CD8-positive, alpha-beta memory T cell (primary cell): ENCODE measurements at regions not wholly inside any gene's neighbourhood (a gene's known extent, or its start where the extent isn't known, plus 50 kb on each side); places are given as distances from the start of the nearest gene placed in this dataset.

Experiments used
- CTCF ChIA-PET: fragments of 350-600 bp; sonication (Branson Sonifier 250); formaldehyde crosslinking; loops from one replicate; lab custom pipeline; 2021; ENCODE audit warnings: antibody characterized with exemption; lab: Charles Lee
- POLR2A ChIA-PET: fragments of 350-600 bp; sonication (Branson Sonifier 250); formaldehyde crosslinking; loops from one replicate; lab custom pipeline; 2021; ENCODE audit warnings: antibody characterized with exemption; lab: Charles Lee
- DNase-seq, 5 donors: peaks; one replicate each; pipeline versions ENCODE4 v3.0.0 to v3.0.0-alpha.2; 2020 to 2022; ENCODE audit warnings: mixed read lengths in 1 of 5
- H3K27ac ChIP-seq: one replicate; pipeline ENCODE4 v1.7.0; 2013; ENCODE audit warnings: low read depth, mild to moderate bottlenecking, low read length, moderate library complexity
- H3K27me3 ChIP-seq: 2 replicates; pipeline ENCODE4 v1.7.0; 2013; ENCODE audit warnings: low read length, mild to moderate bottlenecking; ENCODE audit not compliant: insufficient read depth, poor library complexity, severe bottlenecking
- H3K36me3 ChIP-seq: 2 replicates; pipeline ENCODE4 v1.7.0; 2013; ENCODE audit warnings: mild to moderate bottlenecking, low read length, moderate library complexity; ENCODE audit not compliant: insufficient read depth
- H3K4me1 ChIP-seq: 2 replicates; pipeline ENCODE4 v1.7.0; 2013; ENCODE audit warnings: mild to moderate bottlenecking, low read length, moderate library complexity; ENCODE audit not compliant: insufficient read depth
- H3K4me3 ChIP-seq: 2 replicates; pipeline ENCODE4 v1.7.0; 2013; ENCODE audit warnings: mild to moderate bottlenecking, low read length
- H3K9me3 ChIP-seq: 2 replicates; pipeline ENCODE4 v1.7.0; 2013; ENCODE audit warnings: mild to moderate bottlenecking, low read length
- H3K27ac Mint-ChIP-seq, 8 donors: one replicate each; pipeline ENCODE4 v1.8.0; 2020 to 2021; ENCODE audit warnings: mixed read lengths in 8 of 8, mild to moderate bottlenecking in 6 of 8, inconsistent platforms in 3 of 8, moderate library complexity in 3 of 8
- H3K27me3 Mint-ChIP-seq, 2 donors: one replicate each; pipeline ENCODE4 v1.8.0; 2020 to 2021; ENCODE audit warnings: mixed read lengths in 2 of 2, mild to moderate bottlenecking in 1 of 2, moderate library complexity in 1 of 2
- H3K36me3 Mint-ChIP-seq, 3 donors: one replicate each; pipeline ENCODE4 v1.8.0; 2020 to 2021; ENCODE audit warnings: mixed read lengths in 3 of 3, inconsistent platforms in 1 of 3, mild to moderate bottlenecking in 1 of 3
- H3K4me1 Mint-ChIP-seq, 3 donors: one replicate each; pipeline ENCODE4 v1.8.0; 2020 to 2021; ENCODE audit warnings: mixed read lengths in 3 of 3, inconsistent platforms in 1 of 3, mild to moderate bottlenecking in 1 of 3
- H3K4me3 Mint-ChIP-seq, 7 donors: one replicate each; pipeline ENCODE4 v1.8.0; 2020 to 2021; ENCODE audit warnings: mixed read lengths in 7 of 7, mild to moderate bottlenecking in 6 of 7, moderate library complexity in 4 of 7, inconsistent platforms in 2 of 7
- H3K9me3 Mint-ChIP-seq, 5 donors: one replicate each; pipeline ENCODE4 v1.8.0; 2020 to 2022; ENCODE audit warnings: mixed read lengths in 5 of 5, mild to moderate bottlenecking in 3 of 5, moderate library complexity in 2 of 5, inconsistent platforms in 1 of 5

DNA sequence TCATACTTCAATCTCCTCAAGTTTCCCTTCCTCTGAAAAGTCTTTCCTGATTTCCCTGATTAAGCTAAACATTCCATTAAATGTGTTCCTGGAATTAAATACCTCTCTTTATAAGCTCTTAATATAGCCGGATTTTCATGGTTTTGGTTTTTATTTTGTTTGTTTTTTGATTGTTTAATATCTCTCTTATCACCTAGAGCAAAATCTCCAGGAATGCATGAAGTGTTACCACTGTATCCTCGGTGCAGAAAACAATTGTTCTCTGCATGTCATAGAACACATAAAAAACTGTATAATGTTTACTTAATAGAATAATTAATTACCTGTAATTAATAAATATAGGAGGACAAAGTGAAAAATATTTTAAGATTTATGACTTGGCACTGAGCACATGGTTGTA, 86.2 kb downstream of the PCDH18 start:
- no peaks in the 10 kb centered on the region for H3K4me1 ChIP-seq
- no peaks in the 10 kb centered on the region for H3K27me3 ChIP-seq
- Mint-ChIP-seq H3K27me3 (no peaks in the 10 kb centered on the region), H3K27ac (no peak overlapping the region), H3K4me3 (no peak overlapping the region), H3K9me3 (peaks cover 0 to 9% (median 2%) of the 10 kb centered on the region in 5 donors), H3K36me3 (no peaks in the 10 kb centered on the region), H3K4me1 (no peaks in the 10 kb centered on the region)
- H3K9me3 ChIP-seq: no peaks in the 10 kb centered on the region
- H3K27ac ChIP-seq: no peak overlapping the region
- no peaks in the 10 kb centered on the region for H3K36me3 ChIP-seq
- ChIA-PET POLR2A (no interaction called here), CTCF (no interaction called here)
- no peak overlapping the region for H3K4me3 ChIP-seq
- DNase-seq: no peak

DNA sequence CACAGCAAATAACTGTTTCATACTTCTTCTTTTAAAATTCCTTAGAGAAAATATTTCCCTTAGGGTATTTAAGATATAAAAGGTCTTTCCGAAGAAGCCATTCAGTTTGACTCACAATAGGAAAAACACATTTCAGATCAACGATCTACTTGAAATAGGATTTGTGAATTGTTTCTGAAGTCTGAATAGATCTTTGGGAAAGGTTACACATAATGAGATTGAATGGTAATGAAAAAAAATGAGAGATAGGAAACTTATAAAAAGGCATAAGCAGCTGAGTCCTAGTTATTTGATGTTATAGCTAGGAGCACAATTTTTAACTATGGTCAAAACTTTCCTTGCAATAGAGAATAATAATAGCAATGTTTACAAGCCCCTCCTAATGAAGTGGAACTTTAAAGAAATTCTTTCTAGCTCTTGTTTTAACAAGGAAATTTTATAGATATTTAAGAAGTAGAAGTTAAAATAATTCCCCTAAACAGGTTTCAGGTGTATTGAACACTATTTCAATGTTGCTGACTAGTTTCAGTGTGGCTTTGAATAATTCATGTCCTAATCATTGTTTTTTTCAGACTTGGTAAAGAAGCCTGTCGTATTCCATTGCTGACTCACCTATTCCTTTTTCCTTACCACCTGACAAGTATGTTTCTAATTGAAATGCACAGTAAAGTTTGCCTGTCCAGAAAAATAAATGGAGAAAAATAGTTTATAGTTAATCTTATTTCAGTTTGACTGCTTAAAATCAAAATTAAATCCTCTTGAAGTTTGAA, 89.1 kb downstream of the PCDH18 start:
- ChIA-PET POLR2A (no interaction called here), CTCF (no interaction called here)
- Histone ChIP-seq H3K4me1 (no peaks in the 10 kb centered on the region), H3K4me3 (no peak overlapping the region), H3K27me3 (no peaks in the 10 kb centered on the region), H3K27ac (no peak overlapping the region), H3K36me3 (no peaks in the 10 kb centered on the region), H3K9me3 (no peaks in the 10 kb centered on the region)
- Mint-ChIP-seq H3K27ac (no peak overlapping the region), H3K27me3 (no peaks in the 10 kb centered on the region), H3K4me1 (no peaks in the 10 kb centered on the region), H3K4me3 (no peak overlapping the region), H3K36me3 (no peaks in the 10 kb centered on the region), H3K9me3 (peaks cover 0 to 13% (median 5%) of the 10 kb centered on the region in 5 donors)
- DNase-seq: no peak

DNA sequence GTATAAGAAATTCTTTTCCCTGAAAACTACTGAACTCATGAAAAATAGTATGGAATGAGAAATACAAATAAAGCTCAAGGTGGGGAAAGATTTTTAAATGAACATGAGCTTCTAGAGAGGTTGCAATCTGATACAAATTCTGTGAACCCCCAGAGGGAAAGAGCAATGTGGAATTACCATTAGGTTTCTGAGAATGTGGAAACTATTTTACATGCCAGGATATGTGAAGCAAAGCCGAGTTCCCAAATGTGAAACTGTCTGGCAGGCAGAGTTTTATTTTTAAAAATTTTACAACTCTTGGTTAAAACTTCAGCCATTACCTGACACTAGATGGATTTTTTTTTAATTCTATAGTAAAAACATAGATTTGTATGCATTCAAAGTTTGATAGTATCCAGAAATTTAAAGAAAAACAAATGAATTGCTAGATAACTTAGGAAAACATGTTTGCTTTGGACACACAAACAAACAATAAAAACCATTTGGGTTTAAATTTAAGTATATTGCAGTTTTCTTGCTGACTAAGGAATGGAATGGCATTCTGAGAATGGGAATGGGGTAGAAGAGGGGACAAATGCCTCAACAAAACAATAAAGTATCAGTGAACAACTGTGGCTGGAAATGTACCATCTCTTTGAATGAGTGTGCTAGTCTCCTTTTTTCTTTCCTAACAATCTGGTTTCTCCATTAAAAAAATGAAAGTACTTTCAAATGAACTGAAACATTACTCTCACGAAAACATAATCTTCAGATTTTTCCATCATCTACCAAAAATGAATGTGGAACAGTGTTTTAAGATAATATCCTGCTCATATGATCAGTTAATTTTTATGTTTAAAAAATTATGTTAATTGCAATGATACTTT, 99.6 kb downstream of the PCDH18 start:
- H3K4me1 Mint-ChIP-seq: no peaks in the 10 kb centered on the region
- ChIA-PET CTCF (no interaction called here), POLR2A (no interaction called here)
- H3K27me3 ChIP-seq: no peaks in the 10 kb centered on the region
- H3K4me3 Mint-ChIP-seq: no peak overlapping the region
- H3K27me3 Mint-ChIP-seq: no peaks in the 10 kb centered on the region
- H3K9me3 ChIP-seq: no peaks in the 10 kb centered on the region
- H3K9me3 Mint-ChIP-seq: peaks cover 0 to 25% (median 7%) of the 10 kb centered on the region in 5 donors
- H3K36me3 Mint-ChIP-seq: no peaks in the 10 kb centered on the region
- H3K36me3 ChIP-seq: no peaks in the 10 kb centered on the region
- no peak overlapping the region for H3K27ac ChIP-seq
- H3K4me3 ChIP-seq: no peak overlapping the region
- DNase-seq: no peak
- no peaks in the 10 kb centered on the region for H3K4me1 ChIP-seq
- H3K27ac Mint-ChIP-seq: no peak overlapping the region

DNA sequence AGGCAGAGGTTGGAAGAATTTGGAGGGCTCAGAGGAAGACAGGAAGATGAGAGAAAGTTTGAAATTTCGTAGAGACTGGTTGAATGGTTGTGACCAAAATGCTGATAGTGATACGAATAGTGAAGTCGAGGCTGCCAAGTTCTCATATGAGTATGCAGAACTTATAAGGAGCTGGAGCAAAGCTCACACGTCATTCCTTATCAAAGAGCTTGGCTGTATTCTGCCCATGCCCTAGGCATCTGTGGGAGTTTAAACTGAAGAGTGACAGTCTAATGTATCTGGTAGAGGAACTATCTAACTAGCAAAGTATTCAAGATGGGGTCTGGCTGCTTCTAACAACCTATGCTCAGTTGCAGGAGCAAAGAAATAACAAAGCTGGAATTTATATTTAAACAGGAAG, 102.1 kb downstream of the PCDH18 start:
- Mint-ChIP-seq H3K4me3 (no peak overlapping the region), H3K27ac (no peak overlapping the region), H3K9me3 (peaks cover 0 to 11% (median 4%) of the 10 kb centered on the region in 5 donors), H3K4me1 (no peaks in the 10 kb centered on the region), H3K27me3 (no peaks in the 10 kb centered on the region), H3K36me3 (no peaks in the 10 kb centered on the region)
- no peaks in the 10 kb centered on the region for H3K27me3 ChIP-seq
- H3K36me3 ChIP-seq: no peaks in the 10 kb centered on the region
- no peaks in the 10 kb centered on the region for H3K4me1 ChIP-seq
- CTCF ChIA-PET: no interaction called here
- no peak overlapping the region for H3K27ac ChIP-seq
- POLR2A ChIA-PET: no interaction called here
- H3K9me3 ChIP-seq: no peaks in the 10 kb centered on the region
- no peak for DNase-seq
- H3K4me3 ChIP-seq: no peak overlapping the region

DNA sequence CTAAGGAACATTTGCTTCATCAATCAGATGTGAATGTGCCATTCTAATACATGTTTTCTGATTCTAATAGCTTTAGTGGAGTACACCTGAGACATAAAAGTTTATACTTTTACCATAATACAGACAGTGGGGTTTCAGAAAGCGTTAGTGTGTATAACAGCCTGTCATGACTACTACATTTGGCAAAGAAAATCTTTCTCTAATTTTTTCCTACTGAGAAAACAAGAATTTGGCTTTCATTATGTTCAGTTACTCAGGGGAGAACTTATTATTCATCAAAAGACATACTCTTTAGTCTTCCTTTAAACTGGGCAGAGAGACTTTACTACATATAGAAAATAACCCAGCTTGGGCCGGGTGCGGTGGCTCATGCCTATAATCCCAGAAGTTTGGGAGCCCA, 104.9 kb downstream of the PCDH18 start:
- no peak overlapping the region for H3K27ac Mint-ChIP-seq
- Histone ChIP-seq H3K36me3 (no peaks in the 10 kb centered on the region), H3K9me3 (no peaks in the 10 kb centered on the region), H3K4me3 (no peak overlapping the region), H3K4me1 (no peaks in the 10 kb centered on the region), H3K27me3 (no peaks in the 10 kb centered on the region), H3K27ac (no peak overlapping the region)
- no peaks in the 10 kb centered on the region for H3K27me3 Mint-ChIP-seq
- DNase-seq: no peak
- no peak overlapping the region for H3K4me3 Mint-ChIP-seq
- no peaks in the 10 kb centered on the region for H3K4me1 Mint-ChIP-seq
- no peaks in the 10 kb centered on the region for H3K36me3 Mint-ChIP-seq
- H3K9me3 Mint-ChIP-seq: peaks cover under 1 to 14% (median 5%) of the 10 kb centered on the region in 5 donors
- ChIA-PET CTCF (no interaction called here), POLR2A (no interaction called here)

DNA sequence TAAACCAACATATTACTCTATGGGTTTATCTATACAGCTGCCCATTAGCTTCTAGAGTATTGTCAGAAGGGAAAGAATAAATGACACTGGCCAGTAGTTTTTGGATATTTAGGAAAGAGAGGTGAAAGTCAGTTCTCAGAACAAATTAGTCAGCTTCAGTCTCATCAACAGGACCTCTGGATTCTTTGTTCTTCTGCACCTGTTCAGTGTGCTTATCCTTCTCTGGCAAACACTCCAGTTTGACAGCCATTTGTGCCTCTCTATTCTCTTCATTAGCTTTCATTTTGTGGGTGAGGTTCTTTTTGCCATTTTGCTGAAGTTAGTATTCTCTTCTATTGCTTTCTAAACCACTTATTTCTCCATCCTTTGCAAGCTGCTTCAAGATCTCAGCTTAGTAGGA, 107.0 kb downstream of the PCDH18 start:
- no peak for DNase-seq
- no peaks in the 10 kb centered on the region for H3K4me1 ChIP-seq
- no peak overlapping the region for H3K4me3 ChIP-seq
- Mint-ChIP-seq H3K4me1 (no peaks in the 10 kb centered on the region), H3K27me3 (no peaks in the 10 kb centered on the region), H3K36me3 (no peaks in the 10 kb centered on the region), H3K9me3 (peaks cover 2 to 11% (median 6%) of the 10 kb centered on the region in 5 donors), H3K27ac (no peak overlapping the region), H3K4me3 (no peak overlapping the region)
- H3K36me3 ChIP-seq: no peaks in the 10 kb centered on the region
- H3K27me3 ChIP-seq: no peaks in the 10 kb centered on the region
- H3K9me3 ChIP-seq: no peaks in the 10 kb centered on the region
- POLR2A ChIA-PET: no interaction called here
- H3K27ac ChIP-seq: no peak overlapping the region
- CTCF ChIA-PET: no interaction called here

DNA sequence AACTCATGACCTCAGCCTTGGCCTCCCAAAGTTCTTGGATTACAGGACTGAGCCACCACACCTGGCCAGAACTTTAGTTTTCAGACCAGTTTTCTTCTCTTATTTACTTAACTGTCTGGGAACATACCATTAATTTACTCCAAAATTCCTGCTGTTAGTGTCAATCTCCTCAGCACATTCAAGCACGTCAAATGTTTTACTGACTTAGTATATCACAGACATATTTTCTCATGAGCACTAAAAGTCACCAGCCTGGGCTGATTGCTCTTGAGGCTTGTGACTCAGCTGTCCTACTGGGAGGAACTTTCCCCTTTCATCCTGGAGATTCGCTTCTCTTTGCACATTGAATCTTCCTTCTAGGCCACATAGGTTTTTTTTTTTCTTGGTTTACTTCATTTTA, 109.6 kb downstream of the PCDH18 start:
- POLR2A ChIA-PET: no interaction called here
- H3K36me3 ChIP-seq: no peaks in the 10 kb centered on the region
- no peak overlapping the region for H3K4me3 Mint-ChIP-seq
- H3K9me3 Mint-ChIP-seq: peaks cover 2 to 14% (median 6%) of the 10 kb centered on the region in 5 donors
- H3K27ac ChIP-seq: no peak overlapping the region
- no peaks in the 10 kb centered on the region for H3K27me3 Mint-ChIP-seq
- DNase-seq: no peak
- H3K4me3 ChIP-seq: no peak overlapping the region
- no peaks in the 10 kb centered on the region for H3K36me3 Mint-ChIP-seq
- H3K4me1 Mint-ChIP-seq: no peaks in the 10 kb centered on the region
- no peaks in the 10 kb centered on the region for H3K27me3 ChIP-seq
- CTCF ChIA-PET: no interaction called here
- no peaks in the 10 kb centered on the region for H3K4me1 ChIP-seq
- no peak overlapping the region for H3K27ac Mint-ChIP-seq
- no peaks in the 10 kb centered on the region for H3K9me3 ChIP-seq

DNA sequence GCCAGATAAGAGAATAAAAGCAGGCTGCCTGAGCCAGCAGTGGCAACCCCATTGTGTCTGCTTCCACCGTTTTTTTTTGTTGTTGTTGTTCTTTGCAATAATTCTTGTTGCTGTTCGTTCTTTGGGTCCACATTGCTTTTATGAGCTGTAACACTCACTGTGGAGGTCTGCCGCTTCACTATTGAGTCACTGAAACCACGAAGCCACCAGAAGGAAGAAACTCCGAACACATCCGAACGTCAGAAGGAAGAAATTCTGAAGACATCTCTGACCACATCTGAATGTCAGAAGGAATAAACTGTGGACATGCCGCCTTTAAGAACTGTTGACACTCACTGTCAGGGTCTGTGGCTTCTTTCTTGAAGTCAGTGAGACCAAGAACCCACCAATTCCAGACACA, 110.5 kb downstream of the PCDH18 start:
- no peaks in the 10 kb centered on the region for H3K4me1 Mint-ChIP-seq
- H3K9me3 ChIP-seq: no peaks in the 10 kb centered on the region
- DNase-seq: no peak
- H3K36me3 ChIP-seq: no peaks in the 10 kb centered on the region
- H3K27me3 ChIP-seq: no peaks in the 10 kb centered on the region
- ChIA-PET CTCF (no interaction called here), POLR2A (no interaction called here)
- H3K9me3 Mint-ChIP-seq: peaks cover 2 to 14% (median 6%) of the 10 kb centered on the region in 5 donors
- no peaks in the 10 kb centered on the region for H3K4me1 ChIP-seq
- no peak overlapping the region for H3K27ac ChIP-seq
- H3K27me3 Mint-ChIP-seq: no peaks in the 10 kb centered on the region
- no peak overlapping the region for H3K4me3 Mint-ChIP-seq
- no peak overlapping the region for H3K4me3 ChIP-seq
- no peaks in the 10 kb centered on the region for H3K36me3 Mint-ChIP-seq
- no peak overlapping the region for H3K27ac Mint-ChIP-seq
